Effector memory CD8-positive, alpha-beta T cell (primary cell): ENCODE measurements at regions not wholly inside any gene's neighbourhood (a gene's known extent, or its start where the extent isn't known, plus 50 kb on each side); places are given as distances from the start of the nearest gene placed in this dataset.
"Not testable (repeated sequence)": the region's sequence is repeated elsewhere in the genome, so short reads cannot be mapped to it uniquely, and the experiment has no call there.

ENCODE experiments used
- ATAC-seq: fragments of 150-1000 bp; cut with Tn5 transposase; replicated peaks from 2 replicates; pipeline ENCODE4 v1.10.0; 2021; ENCODE audit warnings: mild to moderate bottlenecking, moderate library complexity
- DNase-seq, 3 experiments: peaks; one replicate each; pipeline ENCODE4 v3.0.0; 2021
- H3K27ac Mint-ChIP-seq, 2 donors: one replicate each; pipeline ENCODE4 v1.8.0; 2022; ENCODE audit warnings: mild to moderate bottlenecking in 2 of 2, mixed read lengths in 2 of 2, moderate library complexity in 2 of 2
- H3K27me3 Mint-ChIP-seq, 2 donors: one replicate each; pipeline ENCODE4 v1.8.0; 2022; ENCODE audit warnings: mixed read lengths in 2 of 2
- H3K36me3 Mint-ChIP-seq: one replicate; pipeline ENCODE4 v1.8.0; 2022; ENCODE audit warnings: mild to moderate bottlenecking, moderate library complexity, mixed read lengths; ENCODE audit not compliant: insufficient read depth
- H3K4me1 Mint-ChIP-seq, 2 donors: one replicate each; pipeline ENCODE4 v1.8.0; 2022; ENCODE audit warnings: low read depth in 2 of 2, mixed read lengths in 2 of 2
- H3K4me3 Mint-ChIP-seq, 2 donors: one replicate each; pipeline ENCODE4 v1.8.0; 2022; ENCODE audit warnings: mild to moderate bottlenecking in 2 of 2, mixed read lengths in 2 of 2, moderate library complexity in 2 of 2
- H3K9me3 Mint-ChIP-seq, 2 donors: one replicate each; pipeline ENCODE4 v1.8.0; 2022; ENCODE audit warnings: mixed read lengths in 2 of 2

DNA sequence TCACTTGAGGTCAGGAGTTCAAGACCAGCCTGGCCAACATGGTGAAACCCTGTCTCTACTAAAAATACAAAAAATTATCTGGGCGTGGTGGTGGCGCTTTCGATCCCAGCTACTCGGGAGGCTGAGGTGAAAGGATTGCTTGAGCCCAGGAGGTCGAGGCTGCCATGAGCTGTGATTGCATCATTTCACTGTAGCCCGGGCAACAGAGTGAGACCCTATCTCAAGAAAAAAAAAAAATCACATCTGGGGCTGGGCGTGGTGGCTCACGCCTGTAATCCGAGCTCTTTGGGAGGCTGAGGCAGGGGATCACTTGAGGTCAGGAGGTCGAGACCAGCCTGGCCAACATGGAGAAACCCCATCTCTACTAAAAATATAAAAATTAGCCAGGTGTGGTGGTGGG, 187.8 kb downstream of the FAM43A start:
- peaks cover 26 to 46% of the 10 kb centered on the region in 2 donors for H3K27me3 Mint-ChIP-seq
- H3K9me3 Mint-ChIP-seq, DNase-seq, H3K4me3 Mint-ChIP-seq, H3K27ac Mint-ChIP-seq, ATAC-seq, H3K36me3 Mint-ChIP-seq, H3K4me1 Mint-ChIP-seq: not testable (repeated sequence)

DNA sequence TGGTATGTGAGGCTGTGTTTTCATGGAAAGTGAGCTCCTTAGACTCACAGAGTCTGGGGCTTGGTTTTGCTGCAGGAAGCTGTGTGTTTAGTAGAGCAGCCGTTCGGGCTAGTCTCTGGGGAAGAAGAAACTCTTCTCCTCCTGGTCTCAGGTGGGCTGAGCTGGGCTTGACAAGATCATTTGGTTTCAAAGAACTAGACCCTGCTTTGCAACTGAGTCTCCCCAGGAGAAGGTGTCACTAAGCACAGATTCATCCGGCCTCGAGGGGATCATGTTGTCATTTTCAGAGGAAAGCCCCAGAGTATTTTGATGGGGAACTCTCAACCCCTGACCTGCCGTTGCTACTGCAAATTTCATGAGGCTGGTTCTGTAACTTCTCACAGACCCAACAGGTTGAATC, 188.5 kb downstream of the FAM43A start:
- Mint-ChIP-seq H3K36me3 (peaks cover 6% of the 10 kb centered on the region), H3K4me3 (no peak overlapping the region), H3K4me1 (peaks cover 0 to 2% of the 10 kb centered on the region in 2 donors), H3K27ac (no peak overlapping the region), H3K27me3 (peaks cover 19 to 38% of the 10 kb centered on the region in 2 donors), H3K9me3 (no peaks in the 10 kb centered on the region)
- DNase-seq (no peak), ATAC-seq (no peak)

DNA sequence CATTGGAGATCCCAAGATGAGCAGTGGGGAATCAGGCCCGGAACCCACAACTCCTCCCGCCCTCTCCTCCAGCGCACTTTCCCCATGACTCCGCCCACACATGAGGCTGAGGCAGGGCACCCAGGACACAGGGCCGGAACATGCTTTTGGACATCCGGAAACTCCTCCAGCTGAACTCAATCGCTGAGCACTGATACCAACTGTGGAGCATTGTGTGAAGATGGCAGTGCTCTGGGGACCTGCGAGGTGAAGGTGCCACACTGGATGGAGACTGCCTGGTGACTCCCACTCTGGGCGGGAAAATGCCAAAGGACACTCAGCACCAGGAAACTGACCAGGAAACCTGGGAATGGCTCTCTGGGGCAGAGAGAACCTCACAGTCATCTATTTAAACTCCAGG, 189.1 kb downstream of the FAM43A start:
- no peaks in the 10 kb centered on the region for H3K9me3 Mint-ChIP-seq
- peaks cover 0 to 2% of the 10 kb centered on the region in 2 donors for H3K4me1 Mint-ChIP-seq
- peaks cover 6% of the 10 kb centered on the region for H3K36me3 Mint-ChIP-seq
- H3K27me3 Mint-ChIP-seq: peaks cover 19 to 36% of the 10 kb centered on the region in 2 donors
- DNase-seq: no peak
- no peak for ATAC-seq
- no peak overlapping the region for H3K4me3 Mint-ChIP-seq
- H3K27ac Mint-ChIP-seq: no peak overlapping the region

DNA sequence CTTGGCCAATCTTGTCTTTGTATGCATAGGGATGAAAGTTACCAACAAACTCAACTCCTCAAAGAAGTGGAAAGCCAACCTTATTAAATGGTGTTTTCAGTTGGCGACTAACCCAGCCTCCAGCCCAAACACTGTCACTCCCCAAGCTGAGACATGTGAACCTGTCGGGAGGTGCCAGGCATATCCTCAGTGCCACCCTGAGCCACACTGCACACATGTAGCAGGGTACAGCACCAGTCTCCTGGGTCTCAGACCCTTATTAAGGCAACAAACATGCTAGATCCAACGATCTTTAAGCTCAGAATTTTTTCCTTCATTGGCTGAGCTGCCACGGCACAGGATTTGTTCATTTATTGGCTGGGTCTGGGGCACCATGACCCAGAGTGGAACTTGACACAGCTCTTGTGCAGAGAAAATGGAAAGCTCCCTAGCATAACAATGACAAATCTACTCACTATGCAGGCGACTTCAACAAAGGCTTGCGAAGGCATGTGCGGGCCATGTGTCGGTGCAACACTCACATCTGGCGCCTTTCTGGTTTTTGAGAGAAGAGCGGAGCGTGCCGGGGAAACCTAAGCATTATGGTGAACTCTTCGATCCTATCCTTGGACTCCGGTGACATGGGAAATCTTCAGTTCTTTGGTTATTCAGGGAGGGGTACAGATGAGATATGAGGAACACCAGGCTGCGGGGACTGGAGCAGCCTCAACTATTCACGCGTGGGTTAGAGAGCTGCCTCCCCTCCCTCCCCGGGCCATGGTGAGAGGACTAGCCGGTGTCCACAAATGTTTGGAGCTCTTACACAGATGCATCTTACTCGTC, 190.1 kb downstream of the FAM43A start:
- peaks cover 19 to 36% of the 10 kb centered on the region in 2 donors for H3K27me3 Mint-ChIP-seq
- no peak overlapping the region for H3K4me3 Mint-ChIP-seq
- DNase-seq (no peak), ATAC-seq (no peak)
- H3K27ac Mint-ChIP-seq: no peak overlapping the region
- peaks cover 0 to 4% of the 10 kb centered on the region in 2 donors for H3K4me1 Mint-ChIP-seq
- H3K36me3 Mint-ChIP-seq: peaks cover 6% of the 10 kb centered on the region
- H3K9me3 Mint-ChIP-seq: no peaks in the 10 kb centered on the region

DNA sequence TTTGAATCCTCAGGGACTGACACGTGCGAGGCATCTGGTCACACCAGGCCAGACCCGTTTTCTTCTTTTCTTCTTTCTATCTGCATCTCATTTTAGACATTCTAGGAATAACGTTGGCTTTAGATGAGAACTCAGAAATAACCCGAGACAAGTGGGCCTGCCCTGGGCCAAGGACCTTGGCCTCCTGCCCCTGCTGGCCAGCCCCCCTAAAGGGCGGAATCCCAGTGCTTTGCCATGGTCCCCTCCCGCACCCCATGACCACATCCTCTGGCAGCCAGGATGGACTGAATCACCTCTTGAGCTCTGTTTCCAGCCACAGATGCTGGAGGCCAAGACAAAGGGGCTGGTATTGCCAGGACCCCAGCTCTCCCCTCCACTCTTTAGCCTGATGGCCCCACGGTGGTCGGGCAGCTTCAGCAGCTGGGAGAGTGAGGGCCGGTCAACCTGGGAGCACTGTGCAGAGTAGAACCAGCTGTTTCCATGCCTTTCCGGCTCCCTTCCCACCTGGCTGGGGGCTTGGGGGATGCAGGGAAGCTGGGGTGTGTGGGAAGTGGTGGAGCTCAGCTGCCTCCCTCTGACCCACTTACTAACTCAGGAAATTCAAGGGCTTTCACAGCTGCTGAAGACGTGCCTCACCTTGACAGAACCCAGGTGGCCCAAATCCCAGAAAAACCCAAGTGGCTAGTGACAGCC, 190.9 kb downstream of the FAM43A start:
- no peak overlapping the region for H3K4me3 Mint-ChIP-seq
- peaks cover 19 to 40% of the 10 kb centered on the region in 2 donors for H3K27me3 Mint-ChIP-seq
- H3K36me3 Mint-ChIP-seq: peaks cover 6% of the 10 kb centered on the region
- DNase-seq: no peak
- H3K9me3 Mint-ChIP-seq: no peaks in the 10 kb centered on the region
- no peak for ATAC-seq
- H3K27ac Mint-ChIP-seq: no peak overlapping the region
- H3K4me1 Mint-ChIP-seq: peaks cover 0 to 4% of the 10 kb centered on the region in 2 donors

DNA sequence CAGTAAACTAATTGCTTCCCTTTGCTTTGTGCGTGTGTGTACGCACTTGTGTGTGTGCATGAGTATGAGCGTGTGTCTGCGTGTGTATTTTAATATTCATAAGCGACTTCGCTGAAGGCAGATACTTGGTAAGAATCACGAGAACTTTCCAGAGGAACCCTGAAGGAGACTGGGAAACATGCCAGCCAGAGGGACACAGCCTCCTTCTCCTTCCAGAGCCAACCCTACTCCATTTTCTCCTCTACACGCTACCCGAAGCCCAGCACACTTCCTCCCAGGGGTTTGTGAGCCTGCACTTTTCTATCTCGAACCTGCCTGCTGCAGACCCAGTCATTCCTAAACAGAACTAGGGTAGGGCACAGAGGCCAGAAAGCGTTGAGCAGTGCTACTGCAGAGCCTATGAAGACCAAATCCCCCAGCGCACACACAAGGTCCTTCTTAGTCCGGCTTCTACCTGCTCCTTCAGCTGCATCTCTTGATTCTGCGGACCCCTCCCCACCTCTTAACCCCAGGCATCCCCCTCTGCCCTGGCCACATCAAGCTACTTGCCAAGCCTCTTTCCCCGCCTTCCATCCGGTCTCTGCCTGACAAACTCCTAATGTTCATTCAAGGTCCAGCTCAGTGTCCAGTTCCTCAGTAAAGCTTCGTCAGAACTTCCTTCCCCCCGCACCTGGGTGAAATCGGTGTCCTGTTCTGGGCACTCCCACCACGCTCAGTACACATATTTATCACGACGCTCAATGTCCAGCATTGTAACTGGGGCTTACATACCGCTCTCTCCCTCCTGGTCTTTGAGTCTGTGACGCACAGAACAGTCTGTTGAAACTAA, 191.8 kb downstream of the FAM43A start:
- peaks cover 12 to 49% of the 10 kb centered on the region in 2 donors for H3K27me3 Mint-ChIP-seq
- H3K9me3 Mint-ChIP-seq: no peaks in the 10 kb centered on the region
- peaks cover 6% of the 10 kb centered on the region for H3K36me3 Mint-ChIP-seq
- H3K27ac Mint-ChIP-seq: no peak overlapping the region
- no peak overlapping the region for H3K4me3 Mint-ChIP-seq
- ATAC-seq: no peak
- peaks cover 0 to 4% of the 10 kb centered on the region in 2 donors for H3K4me1 Mint-ChIP-seq
- DNase-seq: no peak

DNA sequence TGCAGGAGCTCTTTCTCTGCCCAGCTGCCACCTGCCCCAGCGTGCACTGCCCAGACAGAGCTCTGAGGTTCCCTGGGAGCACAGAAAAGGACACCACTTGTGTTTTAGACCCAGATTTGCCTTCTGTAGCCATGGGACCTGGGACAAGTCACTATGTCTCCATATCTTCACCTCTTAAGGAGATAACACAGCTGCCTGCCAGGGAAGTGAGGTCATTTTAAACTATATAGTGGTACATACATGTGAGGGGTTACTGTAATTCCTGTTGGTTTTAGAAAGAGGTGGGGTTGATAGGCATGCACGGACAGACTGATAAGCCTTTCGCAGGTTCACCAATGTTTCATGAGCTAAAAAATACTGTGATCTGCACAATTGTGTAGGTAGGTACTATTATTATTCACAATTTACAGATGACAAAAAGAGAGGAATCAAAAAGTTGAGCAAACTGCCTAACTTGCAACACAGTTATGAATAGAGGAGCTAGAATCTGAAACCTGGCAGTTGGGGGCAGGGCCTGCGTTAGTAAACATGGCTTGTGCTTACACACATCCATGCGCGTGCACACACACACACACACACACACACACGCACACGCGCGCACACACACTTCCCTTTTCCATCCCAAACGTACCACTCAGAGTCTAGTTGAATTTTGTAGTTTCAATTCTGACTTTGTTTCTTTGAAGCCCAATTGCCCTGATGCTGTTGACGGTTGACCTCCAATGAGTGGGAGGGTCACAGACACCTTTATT, 193.6 kb downstream of the FAM43A start:
- no peak overlapping the region for H3K4me3 Mint-ChIP-seq
- no peaks in the 10 kb centered on the region for H3K9me3 Mint-ChIP-seq
- H3K27ac Mint-ChIP-seq: no peak overlapping the region
- peaks cover 12 to 60% of the 10 kb centered on the region in 2 donors for H3K27me3 Mint-ChIP-seq
- no peak for DNase-seq
- ATAC-seq: no peak
- H3K36me3 Mint-ChIP-seq: peaks cover 6% of the 10 kb centered on the region
- H3K4me1 Mint-ChIP-seq: peaks cover 0 to 4% of the 10 kb centered on the region in 2 donors

DNA sequence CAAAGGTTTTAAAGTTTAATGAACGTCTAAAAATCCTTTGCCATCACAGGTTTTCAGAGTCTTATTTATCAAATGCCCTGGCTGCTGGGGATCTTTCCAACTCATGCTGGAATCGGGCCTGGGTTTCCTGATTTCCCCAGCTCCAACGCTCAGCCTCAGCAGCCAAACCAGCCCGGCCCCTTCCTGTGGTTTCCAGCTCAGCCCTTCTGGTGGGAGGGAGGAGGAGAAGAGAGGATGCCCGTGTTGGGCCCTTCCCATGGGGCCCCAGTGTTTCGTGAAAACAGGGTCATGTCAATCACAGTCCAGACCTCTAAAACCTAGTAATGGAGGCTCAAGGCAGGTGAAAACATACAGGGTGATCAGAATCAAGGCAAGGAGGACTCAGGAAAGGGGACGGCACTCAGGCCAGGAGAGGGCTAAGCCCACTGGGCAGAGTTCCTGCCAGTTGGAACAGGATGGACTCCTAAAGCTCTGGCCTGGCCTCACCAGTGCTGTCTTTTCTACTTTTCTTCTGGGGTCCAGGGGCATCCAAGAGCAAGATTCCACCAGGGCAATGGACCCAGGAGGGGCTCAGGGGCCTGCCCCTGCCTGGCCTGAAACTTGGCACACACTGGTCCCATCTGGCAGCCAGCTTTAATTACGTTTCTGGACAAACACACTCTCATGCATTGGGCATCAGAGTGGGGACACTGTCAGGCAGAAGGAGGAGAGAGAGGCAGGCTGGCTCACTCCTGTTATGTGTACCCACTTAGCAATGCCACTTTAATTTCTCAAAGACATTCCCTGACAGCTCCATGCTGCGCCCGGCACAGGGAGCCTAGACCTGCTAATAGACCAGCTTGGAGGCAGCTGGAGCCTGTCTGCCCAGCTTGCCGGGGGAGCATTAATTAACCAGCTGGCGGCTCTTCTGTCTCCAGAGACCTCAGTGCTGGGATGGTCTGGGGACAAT, 194.6 kb downstream of the FAM43A start:
- DNase-seq: no peak
- no peak for ATAC-seq
- Mint-ChIP-seq H3K4me1 (peaks cover 0 to 4% of the 10 kb centered on the region in 2 donors), H3K4me3 (no peak overlapping the region), H3K27me3 (peaks cover 9 to 55% of the 10 kb centered on the region in 2 donors), H3K27ac (no peak overlapping the region), H3K36me3 (peaks cover 6% of the 10 kb centered on the region), H3K9me3 (no peaks in the 10 kb centered on the region)

DNA sequence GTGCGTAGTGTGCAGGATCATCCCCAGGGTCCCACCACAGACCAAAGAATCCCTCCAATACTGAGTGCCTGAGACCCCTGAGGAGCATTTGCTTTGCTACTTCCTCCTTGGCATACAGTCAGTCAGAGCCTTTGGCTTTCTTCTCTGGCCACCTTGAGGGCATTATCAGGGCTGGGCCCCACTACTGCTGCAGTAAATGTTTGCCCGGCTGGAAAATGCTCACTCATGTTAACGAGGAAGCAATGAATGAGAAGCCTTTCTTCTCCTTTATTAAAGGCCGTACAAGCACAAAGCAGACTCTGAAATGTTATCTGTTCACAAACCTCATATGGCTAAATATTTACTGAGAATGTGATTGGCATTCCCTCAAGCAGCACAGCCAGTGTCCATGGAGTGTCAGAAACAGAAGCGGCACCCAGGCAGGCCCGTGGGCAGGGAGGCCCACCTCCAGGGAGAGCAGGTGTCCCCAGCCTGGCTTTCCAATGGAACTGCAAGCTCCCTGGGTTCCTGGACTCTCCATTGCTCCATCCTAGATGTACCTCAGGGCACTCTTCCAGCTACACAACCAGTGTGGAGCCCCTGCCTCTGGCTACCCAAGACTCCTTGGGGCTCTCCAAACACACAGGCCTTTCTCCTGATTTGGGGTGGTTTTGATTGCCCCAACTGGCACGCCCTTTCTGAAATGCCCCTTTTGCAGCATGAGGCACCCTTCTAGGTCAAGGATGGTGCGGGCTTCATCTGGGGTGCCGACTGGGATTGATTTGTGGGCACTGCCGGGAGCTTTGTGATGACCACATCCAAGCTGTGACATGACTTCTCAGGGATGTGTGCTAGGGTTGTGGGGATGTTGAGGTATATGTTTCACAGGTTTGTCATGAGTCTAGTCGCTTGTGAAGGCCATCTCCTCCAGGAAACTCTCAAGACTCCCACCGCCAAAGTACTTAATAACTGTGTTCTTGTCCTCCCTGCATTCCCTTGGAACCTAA, 195.6 kb downstream of the FAM43A start:
- Mint-ChIP-seq H3K36me3 (no peaks in the 10 kb centered on the region), H3K4me1 (peaks cover 0 to 4% of the 10 kb centered on the region in 2 donors), H3K9me3 (no peaks in the 10 kb centered on the region), H3K27ac (no peak overlapping the region), H3K4me3 (no peak overlapping the region), H3K27me3 (peaks cover 1 to 45% of the 10 kb centered on the region in 2 donors)
- ATAC-seq (no peak), DNase-seq (no peak)

DNA sequence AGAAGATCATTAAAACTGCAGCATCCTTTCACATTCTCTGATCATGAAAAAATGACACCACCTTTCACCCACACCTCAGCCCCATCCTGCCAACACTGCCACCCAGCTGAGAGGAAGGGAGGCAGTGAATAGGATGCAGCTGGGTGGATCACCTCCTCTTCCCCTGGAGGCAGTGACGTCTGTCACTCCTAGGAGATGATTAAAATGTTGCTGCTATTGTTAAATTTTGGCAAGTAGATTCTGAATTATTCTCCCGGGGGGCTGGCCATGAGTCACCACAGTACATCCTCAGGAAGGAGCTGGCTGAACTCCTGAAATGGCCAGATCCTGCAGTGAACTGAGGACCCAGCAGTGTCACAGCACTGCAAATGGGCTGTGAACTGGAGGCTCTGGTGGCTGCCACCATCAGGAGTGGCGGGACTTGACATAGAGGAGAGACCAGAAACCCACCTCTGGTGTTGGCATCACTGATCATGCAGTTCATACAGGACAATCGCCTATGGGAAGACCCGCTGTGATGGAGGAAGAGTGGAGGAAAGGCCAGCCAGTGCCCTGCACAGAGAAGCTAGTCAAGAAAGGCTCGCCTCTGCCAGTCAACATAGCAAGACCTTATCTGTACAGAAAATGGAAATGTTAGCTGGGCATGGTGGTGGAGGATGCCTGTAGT, 199.1 kb downstream of the FAM43A start:
- H3K9me3 Mint-ChIP-seq: no peaks in the 10 kb centered on the region
- no peak overlapping the region for H3K27ac Mint-ChIP-seq
- no peaks in the 10 kb centered on the region for H3K36me3 Mint-ChIP-seq
- ATAC-seq (no peak), DNase-seq (no peak)
- H3K4me3 Mint-ChIP-seq: no peak overlapping the region
- peaks cover 0 to 24% of the 10 kb centered on the region in 2 donors for H3K27me3 Mint-ChIP-seq
- H3K4me1 Mint-ChIP-seq: peaks cover 0 to 2% of the 10 kb centered on the region in 2 donors

DNA sequence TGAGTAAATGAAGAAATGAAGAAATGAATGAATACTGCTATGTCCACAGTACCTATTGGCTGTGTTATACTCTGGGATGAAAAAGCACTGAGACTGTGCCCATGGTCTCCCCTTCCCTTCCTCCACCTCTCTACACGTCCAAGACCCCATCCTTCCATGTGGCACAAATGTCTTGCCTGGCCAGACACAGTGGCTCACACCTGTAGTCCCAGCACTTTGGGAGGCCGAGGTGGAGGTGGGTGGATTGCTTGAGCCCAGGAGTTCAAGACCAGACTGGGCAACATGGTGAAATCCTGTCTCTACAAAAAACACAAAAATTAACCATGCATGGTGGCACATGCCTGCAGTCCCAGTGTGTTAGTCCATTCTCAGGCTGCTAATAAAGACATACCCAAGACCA, 200.1 kb downstream of the FAM43A start:
- no peak overlapping the region for H3K27ac Mint-ChIP-seq
- H3K27me3 Mint-ChIP-seq: peaks cover 0 to 24% of the 10 kb centered on the region in 2 donors
- H3K4me1 Mint-ChIP-seq: no peaks in the 10 kb centered on the region
- H3K9me3 Mint-ChIP-seq: no peaks in the 10 kb centered on the region
- H3K36me3 Mint-ChIP-seq: no peaks in the 10 kb centered on the region
- no peak overlapping the region for H3K4me3 Mint-ChIP-seq
- DNase-seq (no peak), ATAC-seq (no peak)
